ENCODE measurements at regions not wholly inside any gene's neighbourhood (a gene's known extent, or its start where the extent isn't known, plus 50 kb on each side); places are given as distances from the start of the nearest gene placed in this dataset.
"Not testable (repeated sequence)": the region's sequence is repeated elsewhere in the genome, so short reads cannot be mapped to it uniquely, and the experiment has no call there.

GRCh38 chr10:25867321-25867720 lies 66.7 kb upstream of the MYO3A start:
- DNase-seq (ENCODE audit: low spot score) = no peak

- DNase-seq (ENCODE audit: low spot score) = no peak
Observed at GRCh38 chr10:25869067-25869591, 64.9 kb upstream of the MYO3A start.

GRCh38 chr10:25869609-25870008 lies 64.4 kb upstream of the MYO3A start:
- DNase-seq (ENCODE audit: low spot score) = no peak

- DNase-seq (ENCODE audit: low spot score) = not testable (repeated sequence)
Observed at GRCh38 chr10:25874402-25874801, 59.6 kb upstream of the MYO3A start.

GRCh38 chr10:25875556-25876165 lies 58.4 kb upstream of the MYO3A start:
- DNase-seq (ENCODE audit: low spot score) = peak; percentile 45

- DNase-seq (ENCODE audit: low spot score) = no peak
Observed at GRCh38 chr10:25877296-25877695, 56.7 kb upstream of the MYO3A start.
